NCI-H345 treated with DMSO at 0.1 percent for 48 hours (cell line): ENCODE measurements at regions not wholly inside any gene's neighbourhood (a gene's known extent, or its start where the extent isn't known, plus 50 kb on each side); places are given as distances from the start of the nearest gene placed in this dataset.
"Not testable (repeated sequence)": the region's sequence is repeated elsewhere in the genome, so short reads cannot be mapped to it uniquely, and the experiment has no call there.

Experiments used
- DNase-seq: peaks from one replicate; lab custom pipeline; 2025; ENCODE audit not compliant: unreplicated experiment; lab: John Stamatoyannopoulos, UW

- no peak for DNase-seq
These were observed 104.5 kb upstream of the CHD1 start for GRCh38 chr5:99033014-99033900.

GRCh38 chr5:99032234-99033013 lies 103.6 kb upstream of the CHD1 start:
- DNase-seq: no peak

GRCh38 chr5:99030906-99031440 lies 102.2 kb upstream of the CHD1 start:
- DNase-seq: no peak

GRCh38 chr5:99029172-99029571 lies 100.4 kb upstream of the CHD1 start:
- no peak for DNase-seq

GRCh38 chr5:99028170-99028569 lies 99.4 kb upstream of the CHD1 start:
- DNase-seq: not testable (repeated sequence)

- no peak for DNase-seq
These were observed 96.7 kb upstream of the CHD1 start for GRCh38 chr5:99025298-99026045.

- no peak for DNase-seq
These were observed 94.5 kb upstream of the CHD1 start for GRCh38 chr5:99023330-99023729.

GRCh38 chr5:99022250-99022649 lies 93.4 kb upstream of the CHD1 start:
- no peak for DNase-seq

- no peak for DNase-seq
These were observed 91.9 kb upstream of the CHD1 start for GRCh38 chr5:99020698-99021048.

- no peak for DNase-seq
These were observed 91.2 kb upstream of the CHD1 start for GRCh38 chr5:99019812-99020697.

- no peak for DNase-seq
These were observed 90.4 kb upstream of the CHD1 start for GRCh38 chr5:99019254-99019653.

- DNase-seq: no peak
These were observed 81.5 kb upstream of the CHD1 start for GRCh38 chr5:99010294-99010693.

GRCh38 chr5:99008009-99008408 lies 79.2 kb upstream of the CHD1 start:
- not testable (repeated sequence) for DNase-seq

GRCh38 chr5:99005506-99005905 lies 76.7 kb upstream of the CHD1 start:
- DNase-seq: no peak

GRCh38 chr5:99004960-99005359 lies 76.2 kb upstream of the CHD1 start:
- DNase-seq: no peak

- DNase-seq: no peak
These were observed 72.1 kb upstream of the CHD1 start for GRCh38 chr5:99000876-99001275.

GRCh38 chr5:99000221-99000620 lies 71.4 kb upstream of the CHD1 start:
- no peak for DNase-seq

GRCh38 chr5:98999631-99000030 lies 70.8 kb upstream of the CHD1 start:
- no peak for DNase-seq

- no peak for DNase-seq
These were observed 68.2 kb upstream of the CHD1 start for GRCh38 chr5:98997000-98997399.

GRCh38 chr5:98994611-98995010 lies 65.8 kb upstream of the CHD1 start:
- DNase-seq: no peak
